ENCODE measurements at regions not wholly inside any gene's neighbourhood (a gene's known extent, or its start where the extent isn't known, plus 50 kb on each side); places are given as distances from the start of the nearest gene placed in this dataset. TPM values are rescaled to one million over a fixed set of nuclear protein-coding genes. Genes with fewer than 3 reads are reported as not detected.

DNA sequence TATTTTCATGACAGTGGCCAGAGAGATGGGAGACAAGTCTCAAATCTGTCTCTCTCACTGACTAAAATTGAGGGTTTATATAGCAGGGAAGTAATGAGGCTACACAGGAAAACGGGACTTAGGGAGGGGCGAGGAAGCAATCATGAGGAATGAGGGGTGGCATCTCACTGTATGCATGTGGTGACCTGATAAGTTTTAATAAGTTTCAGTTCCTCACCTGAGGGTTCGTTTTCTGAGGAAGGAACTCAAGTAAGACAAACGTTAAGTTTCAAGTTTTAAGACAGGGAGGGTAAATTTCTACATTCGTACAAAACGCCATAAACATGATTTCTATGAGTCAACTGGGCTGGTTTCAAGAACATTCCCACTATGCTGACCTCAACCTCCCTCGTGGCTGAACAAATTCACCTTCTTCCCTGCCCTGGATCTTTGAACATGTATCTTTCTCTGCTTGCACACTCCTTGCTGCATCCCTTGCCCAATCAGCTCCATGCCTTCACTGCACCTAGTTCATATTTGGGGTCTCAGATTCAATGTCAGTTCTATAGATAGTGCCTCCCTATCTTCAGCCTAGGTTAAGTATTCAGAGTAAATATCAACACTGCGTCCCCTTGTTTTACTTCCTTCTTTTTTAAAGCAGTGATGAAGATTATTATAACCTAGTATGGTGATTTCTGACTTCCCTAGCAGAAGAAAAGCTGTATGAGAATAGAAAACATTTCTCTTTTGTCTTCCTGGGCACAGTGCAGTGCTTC is 53.3 kb upstream of the CNTNAP5 start (continued):
- TF ChIP-seq, protein P1, sequence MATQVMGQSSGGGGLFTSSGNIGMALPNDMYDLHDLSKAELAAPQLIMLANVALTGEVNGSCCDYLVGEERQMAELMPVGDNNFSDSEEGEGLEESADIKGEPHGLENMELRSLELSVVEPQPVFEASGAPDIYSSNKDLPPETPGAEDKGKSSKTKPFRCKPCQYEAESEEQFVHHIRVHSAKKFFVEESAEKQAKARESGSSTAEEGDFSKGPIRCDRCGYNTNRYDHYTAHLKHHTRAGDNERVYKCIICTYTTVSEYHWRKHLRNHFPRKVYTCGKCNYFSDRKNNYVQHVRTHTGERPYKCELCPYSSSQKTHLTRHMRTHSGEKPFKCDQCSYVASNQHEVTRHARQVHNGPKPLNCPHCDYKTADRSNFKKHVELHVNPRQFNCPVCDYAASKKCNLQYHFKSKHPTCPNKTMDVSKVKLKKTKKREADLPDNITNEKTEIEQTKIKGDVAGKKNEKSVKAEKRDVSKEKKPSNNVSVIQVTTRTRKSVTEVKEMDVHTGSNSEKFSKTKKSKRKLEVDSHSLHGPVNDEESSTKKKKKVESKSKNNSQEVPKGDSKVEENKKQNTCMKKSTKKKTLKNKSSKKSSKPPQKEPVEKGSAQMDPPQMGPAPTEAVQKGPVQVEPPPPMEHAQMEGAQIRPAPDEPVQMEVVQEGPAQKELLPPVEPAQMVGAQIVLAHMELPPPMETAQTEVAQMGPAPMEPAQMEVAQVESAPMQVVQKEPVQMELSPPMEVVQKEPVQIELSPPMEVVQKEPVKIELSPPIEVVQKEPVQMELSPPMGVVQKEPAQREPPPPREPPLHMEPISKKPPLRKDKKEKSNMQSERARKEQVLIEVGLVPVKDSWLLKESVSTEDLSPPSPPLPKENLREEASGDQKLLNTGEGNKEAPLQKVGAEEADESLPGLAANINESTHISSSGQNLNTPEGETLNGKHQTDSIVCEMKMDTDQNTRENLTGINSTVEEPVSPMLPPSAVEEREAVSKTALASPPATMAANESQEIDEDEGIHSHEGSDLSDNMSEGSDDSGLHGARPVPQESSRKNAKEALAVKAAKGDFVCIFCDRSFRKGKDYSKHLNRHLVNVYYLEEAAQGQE (IDR thresholded peaks at IDR 0.05; ENCODE audit: unreplicated experiment) = no peak

Small RNA genes lying in the stretch of these regions (small RNA-seq; reads per million reads assigned to genes)
- not detected for gene AC064859.1 (ENCODE audit: low replicate concordance)

Data from GM23338 (cell line).